Inferior parietal cortex (tissue), 1 donor: ENCODE measurements at regions not wholly inside any gene's neighbourhood (a gene's known extent, or its start where the extent isn't known, plus 50 kb on each side); places are given as distances from the start of the nearest gene placed in this dataset.
A peak's percentile ranks its signal among the peaks of the same experiment; 100 is the strongest.

Experiments used
- DNase-seq: peaks from one replicate; pipeline ENCODE4 v3.0.0-alpha.2; 2016; ENCODE audit errors: extremely low spot score

DNA sequence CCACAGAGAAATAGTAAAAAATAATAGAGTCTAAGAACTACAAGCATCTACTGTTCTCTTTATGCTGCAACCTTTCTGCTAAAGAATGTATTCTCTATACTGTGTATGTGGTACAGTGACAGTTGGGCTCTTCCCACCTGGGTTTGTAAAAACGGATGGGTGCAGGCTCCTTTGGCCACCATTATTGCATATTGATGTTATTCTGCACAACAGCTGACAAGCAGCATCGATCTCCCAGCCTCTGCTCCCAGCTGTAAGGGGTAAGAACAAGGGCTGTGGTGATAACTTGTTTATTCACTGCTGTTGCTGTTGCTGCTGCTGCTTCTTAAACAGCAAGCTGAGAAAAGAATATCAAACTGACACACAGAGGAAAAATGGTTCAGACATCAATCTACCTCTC, 56.1 kb downstream of the KCNRG start:
- DNase-seq = no peak

- no peak for DNase-seq
Observed at GRCh38 chr13:50072676-50073075, 57.4 kb downstream of the KCNRG start.

DNA sequence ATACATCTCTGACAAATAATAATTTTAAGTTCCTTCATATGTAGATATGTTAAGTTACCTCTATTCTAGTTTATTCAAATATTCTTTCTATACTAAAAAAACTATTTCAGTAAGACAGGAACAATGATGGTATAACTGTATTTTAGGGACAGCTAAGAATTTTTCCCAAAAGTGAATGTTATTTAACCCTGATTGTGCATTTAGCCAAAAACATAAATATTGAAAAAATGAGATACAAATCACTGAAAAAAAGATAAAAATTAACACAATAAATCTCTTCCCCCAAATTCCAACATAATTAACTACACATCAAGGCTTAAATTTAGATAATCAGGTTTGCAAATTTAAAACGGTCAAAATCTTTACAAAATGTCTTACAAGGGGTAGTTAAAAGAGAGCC, 58.1 kb downstream of the KCNRG start:
- no peak for DNase-seq

DNA sequence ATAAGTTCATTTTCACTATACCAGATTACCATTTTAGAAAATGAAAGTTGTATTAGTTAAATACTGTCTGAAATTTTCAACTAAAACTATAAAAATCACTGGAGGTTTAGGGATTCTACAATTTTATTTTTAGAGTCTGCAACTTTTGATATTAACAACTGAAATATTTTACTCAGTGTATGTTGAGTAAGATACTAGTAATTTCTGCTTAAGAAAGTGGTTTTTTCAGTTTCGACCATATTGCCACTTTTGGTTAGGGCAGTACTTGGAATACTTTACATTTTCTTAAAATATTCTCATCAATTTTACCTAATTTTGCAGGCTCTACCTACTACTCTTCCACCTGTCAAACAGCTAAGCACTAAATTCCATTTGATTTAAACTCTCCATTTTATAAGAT, 59.6 kb downstream of the KCNRG start:
- DNase-seq = no peak

DNA sequence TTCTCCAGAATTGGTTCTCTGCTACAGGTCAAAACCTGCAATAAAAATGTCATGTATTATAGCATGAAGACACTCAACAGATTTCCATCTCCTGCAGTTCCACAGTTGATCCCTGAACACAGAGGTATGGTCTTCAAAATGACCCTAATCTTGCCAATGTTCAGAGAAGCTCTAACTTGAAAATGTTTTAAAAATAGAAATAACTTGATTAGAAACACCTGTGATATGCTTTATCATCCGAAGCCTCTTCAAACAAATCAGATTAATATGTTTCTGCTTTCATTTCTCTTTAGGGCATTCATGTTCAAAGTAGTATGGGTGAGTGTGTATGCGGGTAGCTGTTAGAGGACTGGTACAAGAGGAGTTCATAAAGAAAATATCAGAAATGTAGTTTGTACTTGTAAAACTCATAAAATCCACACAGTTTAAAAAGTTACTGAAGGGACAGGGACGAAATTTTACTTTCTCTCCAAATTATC, 60.4 kb downstream of the KCNRG start:
- DNase-seq = no peak

DNA sequence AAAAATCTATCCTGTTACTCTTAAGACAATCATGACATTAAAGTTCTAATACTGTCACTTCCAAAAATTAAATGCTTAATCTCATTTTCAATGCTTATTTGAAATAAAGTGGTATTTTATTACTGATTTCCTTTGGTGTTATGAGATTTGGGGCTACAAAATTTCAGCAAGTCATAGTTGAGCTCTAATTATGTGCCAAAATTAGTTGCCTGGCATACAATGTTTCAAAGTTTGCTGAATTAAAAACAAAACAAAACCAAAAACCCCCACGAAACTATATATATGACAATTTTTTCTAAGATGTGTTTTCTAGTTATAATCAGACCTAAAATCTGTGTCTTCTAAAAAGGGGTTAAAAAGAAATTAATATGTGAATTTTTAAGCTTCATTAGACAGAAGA, 62.2 kb downstream of the KCNRG start:
- DNase-seq = no peak

DNA sequence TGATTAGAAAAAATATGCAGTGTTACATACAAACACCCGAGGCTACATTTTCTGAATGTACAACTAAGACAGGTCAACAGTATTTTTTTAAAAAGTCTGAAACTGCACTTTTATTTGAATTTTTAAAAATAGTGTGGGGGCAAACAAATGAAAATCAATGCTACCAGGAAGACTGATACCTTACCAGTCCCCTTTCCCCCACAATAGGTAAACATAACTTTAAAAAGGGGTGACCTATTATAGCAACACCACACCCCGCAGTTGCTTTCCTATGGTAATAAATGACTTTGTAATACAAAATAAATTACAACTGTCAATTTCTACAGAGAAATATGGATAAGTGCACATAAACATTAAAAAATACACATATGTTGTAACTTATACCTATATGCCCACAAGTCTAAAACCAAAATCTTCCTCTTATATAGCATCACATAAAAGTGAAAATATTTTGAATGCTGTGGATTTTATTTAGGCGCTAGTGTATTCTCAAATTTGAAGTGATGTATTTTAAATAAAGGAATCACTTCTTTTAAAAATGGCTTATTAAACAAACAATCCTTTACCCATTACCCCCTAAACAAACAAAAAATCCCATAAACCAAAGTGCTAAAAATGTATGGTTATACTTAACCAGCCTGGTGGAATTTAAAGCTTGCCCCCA, 63.1 kb downstream of the KCNRG start:
- no peak for DNase-seq

- no peak for DNase-seq
Observed at GRCh38 chr13:50078895-50079654, 63.8 kb downstream of the KCNRG start.

GRCh38 chr13:50079655-50080202, 64.5 kb downstream of the KCNRG start:
- no peak for DNase-seq

GRCh38 chr13:50080203-50080910, 65.1 kb downstream of the KCNRG start:
- peak; percentile 40 for DNase-seq

- no peak for DNase-seq
Observed at GRCh38 chr13:50080911-50081678, 65.9 kb downstream of the KCNRG start.

- peak; percentile 97 for DNase-seq
Observed at GRCh38 chr13:50081679-50082425, 66.6 kb downstream of the KCNRG start.

DNA sequence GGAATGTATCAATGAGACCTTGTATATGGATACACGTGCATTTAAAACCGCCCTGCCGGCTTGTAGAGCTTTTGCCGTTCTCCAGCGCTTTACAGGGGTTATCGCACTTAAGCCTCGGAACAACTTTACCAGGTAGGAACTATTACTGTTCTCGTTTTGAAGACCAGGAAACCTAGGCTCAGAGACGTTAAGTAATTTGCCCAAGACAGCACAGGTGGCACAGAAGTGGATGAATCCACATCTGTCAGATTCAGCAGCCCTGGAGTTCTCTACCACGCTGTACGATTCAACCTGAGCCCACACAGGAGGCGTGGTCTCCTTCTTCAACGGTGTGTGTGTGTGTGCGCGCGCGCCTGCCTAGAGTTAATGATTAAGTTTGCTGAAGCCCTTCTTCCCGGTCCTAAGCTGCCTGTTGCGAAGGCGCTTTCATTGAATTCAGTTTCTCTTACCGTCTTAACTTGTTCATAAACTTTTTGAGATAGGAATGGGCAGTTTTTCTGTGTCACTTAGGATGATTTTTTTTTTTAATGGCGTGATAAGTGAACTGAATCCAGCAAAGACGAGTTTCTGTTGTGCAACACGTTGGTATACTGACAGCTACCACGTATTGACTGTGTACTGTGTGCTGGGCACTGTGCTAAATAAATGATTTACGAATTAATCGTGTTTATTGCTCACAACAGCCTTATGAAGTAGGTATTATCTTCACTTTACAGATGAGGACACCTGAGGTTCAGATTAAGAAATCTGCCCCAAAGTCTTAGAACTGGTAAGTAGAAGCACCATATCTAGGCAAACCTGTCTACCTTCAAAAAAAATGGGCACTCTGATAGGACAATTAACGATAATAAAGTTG, 67.4 kb downstream of the KCNRG start:
- DNase-seq = no peak

GRCh38 chr13:50085063-50085462, 69.8 kb downstream of the KCNRG start:
- peak; percentile 91 for DNase-seq

DNA sequence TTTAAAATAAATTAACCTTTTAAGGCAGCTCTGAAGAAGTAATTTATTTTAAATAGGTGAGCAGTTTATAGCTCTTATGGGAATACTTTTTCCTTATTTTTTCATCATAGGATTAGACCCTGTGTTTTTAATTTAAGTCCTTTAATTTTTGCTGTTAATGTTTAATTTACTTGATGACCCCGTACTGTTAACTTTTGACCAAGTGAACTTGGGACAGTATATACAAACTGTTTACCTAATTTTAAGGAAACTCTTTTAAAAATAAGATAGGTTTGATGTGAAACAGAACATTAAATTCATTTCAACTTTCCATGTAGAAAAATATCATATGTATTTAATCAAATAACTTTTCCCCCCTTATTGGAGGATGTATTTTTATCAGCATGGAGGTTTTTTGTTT, 74.4 kb downstream of the KCNRG start:
- DNase-seq = no peak

DNA sequence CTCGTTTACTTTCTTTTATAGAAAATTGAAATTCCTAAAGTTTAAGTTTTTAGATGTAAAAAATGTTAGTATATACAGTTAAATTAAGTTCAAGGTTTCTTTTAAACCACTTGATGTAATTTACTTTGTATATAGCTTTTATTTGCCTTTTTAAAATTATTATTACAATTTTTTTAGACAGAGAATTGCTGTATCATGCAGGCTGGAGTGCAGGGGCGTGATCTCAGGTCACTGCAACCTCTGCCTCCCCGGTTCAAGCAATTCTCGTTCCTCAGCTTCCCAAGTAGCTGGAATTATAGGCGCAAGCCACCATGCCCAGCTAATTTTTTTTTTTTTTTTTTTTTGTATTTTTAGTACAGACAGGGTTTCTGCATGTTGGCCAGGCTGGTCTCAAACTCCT, 75.0 kb downstream of the KCNRG start:
- DNase-seq = no peak

DNA sequence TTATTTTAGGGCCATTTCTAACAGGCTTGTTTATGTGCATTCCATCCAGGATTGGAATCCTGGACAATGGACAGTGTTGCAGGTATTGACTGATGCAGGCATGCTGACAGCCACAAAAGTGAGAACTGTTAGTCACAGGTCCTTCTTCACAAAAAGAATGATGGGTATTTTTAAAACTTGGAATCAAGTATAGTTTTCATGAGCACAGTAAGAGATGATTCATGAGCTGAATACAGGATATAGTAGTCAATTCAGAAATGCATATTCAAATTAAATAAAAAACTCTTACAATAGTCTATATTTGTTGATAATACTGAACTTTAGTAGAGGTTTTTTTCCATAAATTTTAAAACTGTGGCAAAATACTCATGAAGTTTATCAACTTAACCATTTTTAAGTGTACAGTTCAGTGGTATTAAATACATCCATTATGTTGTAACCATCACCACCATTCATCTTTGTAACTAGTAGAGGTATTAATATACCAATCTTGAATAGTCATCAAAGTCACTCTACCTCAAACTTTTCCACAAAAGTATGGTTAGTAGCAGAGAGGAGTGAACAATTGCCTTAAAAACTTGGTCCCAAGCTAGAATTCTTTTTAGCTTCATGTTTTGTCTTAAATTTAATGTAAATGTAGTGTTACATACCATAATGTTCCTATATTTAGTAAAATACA, 79.5 kb downstream of the KCNRG start:
- DNase-seq = no peak

DNA sequence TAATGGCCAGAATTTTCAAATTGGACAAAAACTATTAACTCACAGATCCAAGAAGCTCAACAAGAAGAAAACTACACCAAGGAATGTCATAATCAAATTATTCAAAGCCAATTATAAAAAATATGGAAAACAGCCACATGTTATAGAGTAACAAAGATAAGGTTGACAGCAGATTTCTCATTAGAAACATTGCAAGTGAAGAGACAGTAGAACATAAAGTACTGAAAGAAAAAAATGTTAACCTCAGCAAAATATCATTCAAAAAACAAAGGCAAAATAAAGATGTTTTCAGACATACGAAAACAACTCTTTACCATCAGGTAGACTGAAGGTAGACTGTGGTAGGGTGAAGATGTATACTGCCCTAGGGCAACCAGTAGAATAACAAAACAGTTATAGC, 83.4 kb downstream of the KCNRG start:
- DNase-seq = no peak

- DNase-seq = no peak
Observed at GRCh38 chr13:50099473-50099872, 84.2 kb downstream of the KCNRG start.
